ENCODE measurements at regions not wholly inside any gene's neighbourhood (a gene's known extent, or its start where the extent isn't known, plus 50 kb on each side); places are given as distances from the start of the nearest gene placed in this dataset.

GRCh38 chr6:56853541-56853940 is 101.4 kb upstream of the BEND6 start:
- H3K27ac ChIP-seq = no peak overlapping the region
- peaks cover 34% of the 10 kb centered on the region for H3K4me1 ChIP-seq
- no peak overlapping the region for H3K4me3 ChIP-seq
- WGBS (ENCODE audit: missing lambda C conversion rate) = 70% methylated on average over 2 of the region's 2 CpGs
- DNase-seq (ENCODE audit: low read depth in 1 of 2, low spot score in 1 of 2) = no peak
- TF ChIP-seq HOXB13 (CRISPR knock-in tag; IDR thresholded peaks at IDR 0.05; ENCODE audit: low read depth) = no peak
- TF ChIP-seq REST (IDR thresholded peaks at IDR 0.05) = no peak
- no peak for TF ChIP-seq CHD4 (IDR thresholded peaks at IDR 0.05; ENCODE audit: borderline replicate concordance)
- no peak for TF ChIP-seq EHMT2 (IDR thresholded peaks at IDR 0.05; ENCODE audit: low read depth)
- no peak for TF ChIP-seq ZC3H11A (IDR thresholded peaks at IDR 0.05)
- no peak for TF ChIP-seq RNF2 (IDR thresholded peaks at IDR 0.05; ENCODE audit: borderline replicate concordance, low read depth)
- ChIA-PET POLR2A (no interaction called here), CTCF (interaction anchor here (0.8 to 7.8 kb wide), 5 partner anchors 9 to 216 kb away, joined by 3 to 67 read pairs (median 5); no protein-coding TSS in a partner anchor)
- ATAC-seq = no peak
- H3K9me3 ChIP-seq = no peaks in the 10 kb centered on the region
- H3K4me2 ChIP-seq = no peak overlapping the region
- FAIRE-seq = no peak

- no peaks in the 10 kb centered on the region for H3K9me3 ChIP-seq
- 59% methylated on average over 6 of the region's 6 CpGs for WGBS (ENCODE audit: missing lambda C conversion rate)
- peak overlapping the region; percentile 65 for H3K4me2 ChIP-seq
- no peak overlapping the region for H3K4me3 ChIP-seq
- ATAC-seq (peak; percentile 30 to 32; a peak in 2 of 6 replicates), FAIRE-seq (no peak), DNase-seq (ENCODE audit: low read depth in 1 of 2, low spot score in 1 of 2) (no peak)
- TF ChIP-seq RARB (CRISPR knock-in tag; IDR thresholded peaks at IDR 0.05) (no peak), POLR2A (IDR thresholded peaks at IDR 0.05; ENCODE audit: low read length) (no peak), EHF (CRISPR knock-in tag; IDR thresholded peaks at IDR 0.05) (no peak), KDM5A (IDR thresholded peaks at IDR 0.05) (no peak), E2F6 (IDR thresholded peaks at IDR 0.05; ENCODE audit: borderline replicate concordance, low read depth) (no peak), CBX2 (IDR thresholded peaks at IDR 0.05; ENCODE audit: borderline replicate concordance, low read depth) (no peak), GATA3 (IDR thresholded peaks at IDR 0.05; ENCODE audit: borderline replicate concordance) (no peak), NPAS2 (CRISPR knock-in tag; IDR thresholded peaks at IDR 0.05; ENCODE audit: borderline replicate concordance) (no peak), MYC (IDR thresholded peaks at IDR 0.05; ENCODE audit: borderline replicate concordance, low read length) (no peak), REST (IDR thresholded peaks at IDR 0.05) (no peak), TFCP2L1 (CRISPR knock-in tag; IDR thresholded peaks at IDR 0.05) (no peak), CHD4 (IDR thresholded peaks at IDR 0.05; ENCODE audit: borderline replicate concordance) (no peak), ZSCAN20 (CRISPR knock-in tag; IDR thresholded peaks at IDR 0.05) (no peak)
- H3K27ac ChIP-seq = peak overlapping the region; percentile 24 to 74; a peak in 3 of 6 replicates
- CTCF ChIA-PET = interaction anchor here (0.8 to 7.8 kb wide), 21 partner anchors 8 to 221 kb away, joined by 3 to 67 read pairs (median 5); no protein-coding TSS in a partner anchor
- POLR2A ChIA-PET = interaction anchor here (1.1 kb wide), 1 partner anchor 10 kb away, joined by 4 read pairs; no protein-coding TSS in a partner anchor
- peaks cover 34% of the 10 kb centered on the region for H3K4me1 ChIP-seq
These were observed 102.5 kb upstream of the BEND6 start for GRCh38 chr6:56852260-56853010.
